H1 (cell line): ENCODE measurements at regions not wholly inside any gene's neighbourhood (a gene's known extent, or its start where the extent isn't known, plus 50 kb on each side); places are given as distances from the start of the nearest gene placed in this dataset.

ENCODE experiments used
- ASH2L ChIP-seq: fragments of 200-600, 300-600 bp; sonication (generic); IDR thresholded peaks from one replicate; pipeline ENCODE4 v1.7.1; 2017; ENCODE audit warnings: low read length
- GABPA ChIP-seq: IDR thresholded peaks from 2 replicates; pipeline ENCODE4 v1.6.1; 2011; ENCODE audit warnings: mild to moderate bottlenecking, low read length, moderate library complexity, borderline replicate concordance; ENCODE audit not compliant: insufficient read depth
- JUND ChIP-seq: IDR thresholded peaks from 2 replicates; pipeline ENCODE4 v1.6.1; 2011; ENCODE audit warnings: mild to moderate bottlenecking, improper control_type of control experiment, low read length
- RFX5 ChIP-seq: IDR thresholded peaks from 2 replicates; pipeline ENCODE4 v1.6.1; 2011; ENCODE audit warnings: low read depth, low read length, improper control_type of control experiment, borderline replicate concordance
- SP2 ChIP-seq: IDR thresholded peaks from 2 replicates; pipeline ENCODE4 v1.6.1; 2012; ENCODE audit warnings: mild to moderate bottlenecking, low read length, inconsistent platforms

GRCh38 chr13:111407381-111408131 is 87.1 kb downstream of the TEX29 start (continued):
- TF ChIP-seq GABPA (no peak), JUND (no peak), SP2 (no peak), RFX5 (no peak), ASH2L (no peak)
